ENCODE measurements at regions not wholly inside any gene's neighbourhood (a gene's known extent, or its start where the extent isn't known, plus 50 kb on each side); places are given as distances from the start of the nearest gene placed in this dataset.

DNA sequence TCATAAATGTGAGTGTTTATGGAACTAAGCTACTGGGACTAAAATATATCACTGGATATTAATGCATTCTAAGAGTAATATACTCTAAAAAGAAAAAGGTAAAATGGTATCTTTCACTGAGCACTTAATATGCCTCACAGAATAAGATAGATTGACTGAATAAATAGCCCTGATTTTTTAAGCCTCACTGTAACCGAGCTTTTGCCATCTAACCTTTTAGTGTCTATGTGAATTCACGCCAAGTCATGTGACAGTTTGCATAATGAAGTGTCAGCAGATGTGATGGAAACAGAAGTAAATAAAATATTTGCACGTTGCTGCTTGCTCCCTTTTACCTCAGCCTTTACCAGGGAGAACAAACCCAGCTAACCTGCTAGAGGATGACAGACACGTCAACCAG, 119.7 kb upstream of the NWD2 start:
- in situ Hi-C loops (cut with MboI; ENCODE audit: low pct_unique_long_range_greater_than_20kb, low sequenced_read_pairs), result no loop called here
- no peak for DNase-seq

DNA sequence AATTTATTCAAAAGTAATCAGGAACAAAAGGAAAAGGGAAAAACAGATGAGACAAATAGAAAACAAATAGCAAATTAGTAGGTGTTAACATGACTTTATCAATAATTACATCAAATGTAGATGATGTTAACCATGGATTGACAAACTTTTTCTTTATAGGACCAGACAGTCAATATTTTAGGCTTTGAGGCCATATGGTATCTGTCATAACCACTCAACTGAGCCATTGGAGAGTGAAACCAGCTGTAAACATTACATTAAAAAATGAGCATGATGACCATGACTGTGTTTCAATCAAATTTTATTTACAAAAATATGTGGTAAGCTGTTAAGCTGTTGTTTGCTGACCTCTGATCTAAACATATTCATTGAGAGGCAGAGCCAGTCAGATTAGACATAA, 118.5 kb upstream of the NWD2 start:
- no peak for DNase-seq
- in situ Hi-C loops (cut with MboI; ENCODE audit: low pct_unique_long_range_greater_than_20kb, low sequenced_read_pairs), result no loop called here

DNA sequence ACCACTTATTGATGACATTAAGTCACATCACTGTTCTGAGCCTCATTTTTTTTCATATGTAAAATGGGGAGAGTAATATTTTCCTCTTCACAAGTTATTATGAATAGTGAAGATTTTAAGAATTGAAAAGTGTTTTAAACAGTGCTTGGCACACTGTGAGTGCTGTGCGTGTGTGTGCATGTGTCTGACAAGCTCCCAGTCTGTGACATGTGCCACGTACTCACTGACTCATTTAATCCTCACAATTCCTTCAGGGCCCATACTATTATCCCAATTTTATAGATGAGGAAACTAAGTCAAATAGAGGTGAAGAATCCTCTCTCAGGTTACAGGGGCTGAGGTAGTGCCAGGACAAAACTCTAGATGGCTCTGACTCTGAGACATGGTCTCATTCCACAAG, 114.1 kb upstream of the NWD2 start:
- no peak for DNase-seq
- in situ Hi-C loops (cut with MboI; ENCODE audit: low pct_unique_long_range_greater_than_20kb, low sequenced_read_pairs), result no loop called here

DNA sequence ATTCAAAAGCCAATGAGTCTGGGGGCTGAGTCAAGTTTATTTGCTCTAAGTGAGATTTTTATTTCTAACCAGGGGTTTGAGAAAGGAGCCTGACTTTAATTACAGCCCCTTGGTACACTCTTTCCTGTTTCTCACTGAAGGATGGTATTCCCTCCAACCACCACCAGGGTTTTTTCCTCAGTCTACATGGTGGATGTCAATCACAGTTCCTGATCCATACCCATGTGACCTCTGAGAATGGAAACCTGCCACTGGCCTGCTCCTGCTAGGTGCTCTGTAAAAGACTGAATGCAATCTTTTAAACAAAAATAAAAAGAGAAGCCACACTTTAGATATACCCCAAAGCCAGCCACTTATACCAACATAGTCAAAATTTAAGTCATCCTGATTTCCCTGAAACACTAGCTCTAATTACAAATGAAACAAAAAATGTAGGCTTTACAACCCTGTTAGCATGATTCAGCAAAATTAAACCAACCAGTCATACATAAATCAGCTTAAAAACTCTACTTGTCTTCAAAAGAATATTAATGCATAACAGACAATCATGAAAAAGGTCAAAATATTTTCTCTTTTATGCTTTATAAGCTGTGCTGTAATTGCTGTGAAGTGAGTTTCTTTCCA, 112.1 kb upstream of the NWD2 start:
- in situ Hi-C loops (cut with MboI; ENCODE audit: low pct_unique_long_range_greater_than_20kb, low sequenced_read_pairs), result no loop called here
- DNase-seq, result no peak

DNA sequence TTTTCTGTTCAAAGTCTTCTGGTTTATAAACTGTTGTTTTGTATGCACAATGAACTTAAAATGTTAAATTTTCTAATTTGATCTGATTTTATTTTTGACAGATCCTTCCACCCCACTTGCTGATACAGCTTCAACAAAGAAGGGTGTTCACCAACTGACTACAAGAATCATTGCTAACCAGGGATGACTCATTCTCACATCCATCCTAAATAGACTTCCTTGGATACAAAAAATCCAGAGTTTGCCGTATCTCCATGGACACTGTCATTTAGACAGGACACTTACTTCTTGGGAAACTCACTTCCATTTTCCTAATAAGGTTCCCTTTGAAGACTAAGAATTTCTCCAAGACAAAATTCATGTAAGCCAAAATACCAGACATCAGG, 111.6 kb upstream of the NWD2 start:
- in situ Hi-C loops (cut with MboI; ENCODE audit: low pct_unique_long_range_greater_than_20kb, low sequenced_read_pairs), result no loop called here
- no peak for DNase-seq

DNA sequence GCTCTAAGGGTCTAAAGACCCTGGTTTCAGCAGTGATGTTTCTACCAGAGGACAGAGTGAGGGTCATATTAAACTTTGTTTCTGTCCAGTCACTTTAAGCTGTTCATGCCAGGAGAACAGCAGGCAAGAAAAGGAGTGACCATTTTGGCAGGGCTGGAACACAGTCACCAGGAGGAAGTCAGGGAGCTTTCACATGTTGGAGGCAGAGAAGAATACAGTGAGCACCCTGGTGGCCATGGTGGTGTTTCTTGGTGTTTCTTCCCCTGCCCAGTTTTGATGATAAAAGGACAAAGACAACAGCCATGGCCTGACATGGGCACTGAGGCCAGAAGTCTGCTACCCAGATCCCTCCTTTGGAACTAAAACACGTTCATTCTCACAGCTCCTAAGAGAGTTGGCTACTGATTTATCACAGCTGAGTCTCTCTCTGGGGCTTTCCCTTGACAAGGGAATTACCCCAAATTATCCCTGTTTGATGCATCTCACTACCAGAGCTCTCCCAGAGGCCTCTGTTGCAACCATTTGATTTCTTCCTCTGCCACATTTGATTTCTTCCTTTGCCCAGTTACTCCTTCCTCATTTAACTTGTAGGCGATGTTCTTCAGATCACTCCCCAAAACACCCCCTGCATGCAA, 106.4 kb upstream of the NWD2 start:
- DNase-seq, result no peak
- in situ Hi-C loops (cut with MboI; ENCODE audit: low pct_unique_long_range_greater_than_20kb, low sequenced_read_pairs), result no loop called here

DNA sequence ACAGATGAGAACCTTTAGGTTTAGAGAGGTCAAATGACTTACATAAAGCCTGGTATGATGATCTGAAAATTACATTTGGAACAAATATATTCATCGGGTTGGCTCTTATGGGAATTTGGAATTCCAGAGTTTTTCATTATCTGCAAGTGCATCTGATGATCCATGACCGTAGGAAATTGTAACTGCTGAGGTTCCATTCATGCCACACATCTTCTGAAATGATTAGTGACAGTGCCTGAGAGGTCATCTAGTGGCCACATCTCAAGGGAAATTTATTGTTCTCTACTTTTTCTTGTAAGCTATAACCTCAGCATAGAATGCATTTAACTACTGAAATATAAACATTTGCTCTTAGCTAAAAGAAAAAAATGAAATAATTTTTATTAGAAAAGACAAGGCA, 105.8 kb upstream of the NWD2 start:
- in situ Hi-C loops (cut with MboI; ENCODE audit: low pct_unique_long_range_greater_than_20kb, low sequenced_read_pairs), result no loop called here
- DNase-seq, result no peak

DNA sequence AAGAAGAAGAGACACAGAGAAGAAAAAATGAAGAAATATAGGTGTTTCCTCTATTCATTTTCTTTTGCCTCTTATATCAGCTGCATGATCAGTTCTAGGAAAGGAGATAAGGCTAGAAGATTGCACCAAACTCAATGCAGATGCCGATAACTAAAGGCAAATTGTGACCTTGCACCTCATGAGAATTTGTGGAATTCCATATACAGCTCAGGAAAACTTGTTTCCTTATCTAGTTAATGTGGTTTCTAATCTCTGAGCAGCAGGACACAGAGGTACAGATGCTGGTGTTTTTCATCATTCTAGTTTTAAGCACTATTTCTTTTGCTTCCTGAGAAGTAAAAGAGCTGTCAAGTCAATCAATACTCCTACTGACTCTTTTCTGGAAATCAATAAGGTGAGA, 104.6 kb upstream of the NWD2 start:
- in situ Hi-C loops (cut with MboI; ENCODE audit: low pct_unique_long_range_greater_than_20kb, low sequenced_read_pairs), result no loop called here
- DNase-seq, result no peak

DNA sequence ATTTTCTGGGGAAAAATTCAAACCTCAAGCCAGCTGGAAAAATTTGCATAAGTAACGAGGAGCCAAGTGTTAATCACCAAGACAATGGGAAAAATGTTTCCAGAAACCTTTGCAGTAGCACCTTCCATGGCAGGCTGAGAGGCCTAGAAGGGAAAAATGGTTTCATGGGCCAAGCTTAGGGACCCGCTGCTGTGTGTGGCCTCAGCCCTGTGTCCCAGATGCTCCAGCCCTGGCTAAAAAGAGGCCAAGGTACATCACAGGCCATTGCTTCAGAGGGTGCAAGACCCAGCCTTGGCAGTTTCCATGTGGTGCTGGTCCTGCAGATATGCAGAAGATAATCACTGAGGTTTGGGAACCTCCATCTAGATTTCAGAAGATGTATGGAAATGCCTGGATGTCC, 98.3 kb upstream of the NWD2 start:
- DNase-seq, result no peak
- in situ Hi-C loops (cut with MboI; ENCODE audit: low pct_unique_long_range_greater_than_20kb, low sequenced_read_pairs), result no loop called here

DNA sequence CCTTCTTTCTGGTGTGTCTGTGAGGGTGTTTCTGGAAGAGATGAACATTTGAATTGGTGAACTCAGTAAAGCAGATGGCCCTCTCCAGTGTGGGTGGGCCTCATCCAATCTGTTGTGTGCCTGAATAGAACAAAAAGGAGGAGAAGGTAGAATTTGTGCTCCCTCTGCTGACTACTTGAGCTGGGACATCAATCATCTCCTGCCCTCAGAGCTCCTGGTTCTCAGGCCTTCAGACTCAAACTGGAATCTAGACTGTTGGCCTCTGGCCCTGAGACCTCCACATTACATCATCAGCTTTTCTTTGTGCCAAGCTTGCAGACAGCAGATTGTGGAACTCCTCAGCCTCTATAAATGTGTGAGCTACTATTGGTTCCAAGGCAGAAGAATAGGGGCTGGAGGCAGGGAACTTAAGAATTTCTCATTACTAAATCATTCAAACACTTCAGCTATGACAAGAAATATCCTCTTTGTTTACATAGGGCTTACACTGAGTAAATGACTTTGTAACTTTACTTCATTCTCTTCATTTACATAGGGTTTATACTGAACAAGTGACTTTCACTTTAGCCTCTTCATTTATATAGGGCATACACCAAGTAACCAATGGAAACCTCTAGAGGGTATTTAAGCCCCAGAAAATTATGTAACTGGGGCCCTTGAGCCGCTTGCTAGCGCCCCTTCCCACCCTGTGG, 86.9 kb upstream of the NWD2 start:
- no peak for DNase-seq
- in situ Hi-C loops (cut with MboI; ENCODE audit: low pct_unique_long_range_greater_than_20kb, low sequenced_read_pairs), result no loop called here

DNA sequence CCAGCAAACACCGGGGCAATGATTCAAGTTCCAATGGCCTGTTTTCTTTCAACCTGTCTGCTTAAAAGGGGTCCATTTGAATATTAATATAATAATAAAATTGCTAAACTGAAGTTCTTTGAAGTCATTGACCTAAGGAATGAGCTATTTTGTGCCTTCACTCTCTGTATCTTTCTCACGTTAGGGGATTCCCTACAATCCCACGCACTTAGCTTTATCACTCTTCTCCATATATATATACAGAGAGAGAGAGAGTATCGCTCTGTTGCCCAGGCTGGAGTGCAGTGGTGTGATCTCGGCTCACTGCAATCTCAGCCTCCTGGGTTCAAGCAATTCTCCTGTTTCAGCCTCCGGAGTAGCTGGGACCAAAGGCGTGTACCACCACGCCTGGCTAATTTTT, 83.9 kb upstream of the NWD2 start:
- in situ Hi-C loops (cut with MboI; ENCODE audit: low pct_unique_long_range_greater_than_20kb, low sequenced_read_pairs), result no loop called here
- no peak for DNase-seq

DNA sequence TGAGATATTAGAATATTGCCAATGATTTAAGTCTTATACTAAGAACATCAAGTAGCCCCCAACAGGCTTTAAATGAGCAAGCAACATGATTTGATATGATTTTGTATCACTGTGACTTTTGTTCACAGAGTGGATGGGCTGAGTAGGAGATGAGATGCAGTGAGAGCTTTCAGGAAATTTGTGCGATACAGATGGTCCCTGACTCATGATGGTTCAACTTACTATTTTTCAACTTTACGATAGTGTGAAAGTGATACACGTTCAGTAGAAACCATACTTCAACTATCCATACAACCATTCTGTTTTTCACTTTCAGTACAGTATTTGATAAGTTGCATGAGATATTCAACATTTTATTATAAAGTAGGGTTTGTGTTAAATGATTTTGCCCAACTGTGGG, 78.7 kb upstream of the NWD2 start:
- DNase-seq, result no peak
- in situ Hi-C loops (cut with MboI; ENCODE audit: low pct_unique_long_range_greater_than_20kb, low sequenced_read_pairs), result no loop called here

DNA sequence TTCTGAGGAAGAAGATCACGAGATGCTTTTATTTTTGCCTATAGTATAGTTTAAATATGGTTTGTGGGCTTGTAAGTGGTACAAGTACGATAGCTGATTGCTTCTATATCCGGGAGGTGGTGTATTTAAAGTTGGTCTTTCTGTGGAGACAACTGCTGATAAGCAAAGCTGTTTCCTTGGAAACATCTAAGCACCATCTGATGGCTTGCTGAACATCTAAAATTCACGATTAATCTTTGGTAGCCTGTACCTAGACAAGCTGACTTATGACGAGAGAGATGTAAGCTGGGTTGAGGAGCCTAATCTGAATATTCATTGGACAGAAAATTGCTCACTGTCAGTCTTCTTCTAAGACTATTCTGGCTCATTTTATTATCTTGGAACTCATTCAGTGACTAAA, 74.6 kb upstream of the NWD2 start:
- no peak for DNase-seq
- in situ Hi-C loops (cut with MboI; ENCODE audit: low pct_unique_long_range_greater_than_20kb, low sequenced_read_pairs), result no loop called here

DNA sequence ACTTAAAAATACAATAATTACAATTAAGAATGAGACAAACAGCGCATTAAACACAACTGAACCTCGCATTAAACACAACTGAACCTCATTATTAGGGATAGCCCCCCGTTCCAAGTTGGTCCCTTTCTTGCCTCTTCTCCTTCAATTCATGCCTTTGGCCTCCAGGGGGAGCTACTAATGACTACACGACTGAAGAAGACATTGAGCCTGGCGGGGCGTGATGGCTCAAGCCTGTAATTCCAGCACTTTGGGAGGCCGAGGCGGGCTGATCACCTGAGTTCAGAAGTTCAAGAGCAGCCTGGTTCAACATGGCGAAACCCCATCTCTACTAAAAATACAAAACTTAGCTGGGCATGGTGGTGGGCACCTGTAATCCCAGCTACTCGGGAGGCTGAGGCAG, 56.4 kb upstream of the NWD2 start:
- DNase-seq, result peak; percentile 8
- in situ Hi-C loops (cut with MboI; ENCODE audit: low pct_unique_long_range_greater_than_20kb, low sequenced_read_pairs), result no loop called here
